H1 (cell line): ENCODE measurements at regions not wholly inside any gene's neighbourhood (a gene's known extent, or its start where the extent isn't known, plus 50 kb on each side); places are given as distances from the start of the nearest gene placed in this dataset.

ENCODE experiments used
- CTCF ChIA-PET: fragments of 300-600 bp; sonication (Branson Sonifier 250); formaldehyde crosslinking; loops from one replicate; lab custom pipeline; 2021; ENCODE audit not compliant: partially characterized antibody; lab: Charles Lee
- POLR2A ChIA-PET: fragments of 300-600 bp; sonication (Branson Sonifier 250); formaldehyde crosslinking; loops from one replicate; lab custom pipeline; 2021; ENCODE audit warnings: inconsistent platforms; ENCODE audit not compliant: partially characterized antibody; lab: Charles Lee
- DNase-seq, 2 experiments: peaks; one replicate each; pipeline versions ENCODE4 v3.0.0 to v3.0.0-alpha.2; 2010 to 2022; ENCODE audit warnings: low spot score in 2 of 2, low read depth in 1 of 2, mixed read lengths in 1 of 2
- FAIRE-seq: peaks from 2 replicates; lab custom pipeline; 2011; peaks lifted over from hg19 to GRCh38; lab: Jason Lieb, UNC
- H2AFZ ChIP-seq: 2 replicates; pipeline ENCODE4 v1.8.1; 2012; ENCODE audit warnings: low read length, inconsistent platforms
- H2AK5ac ChIP-seq: 2 replicates; pipeline ENCODE4 v1.6.1; 2013; ENCODE audit warnings: low read depth, low read length
- H2BK120ac ChIP-seq: replicated peaks from 2 replicates; pipeline ENCODE3; 2013; ENCODE audit warnings: low read depth, low read length, inconsistent platforms
- H2BK12ac ChIP-seq: 2 replicates; pipeline ENCODE4 v1.6.1; 2013; ENCODE audit warnings: low read depth, low read length
- H2BK15ac ChIP-seq: 2 replicates; pipeline ENCODE4 v1.6.1; 2013; ENCODE audit warnings: low read length
- H2BK20ac ChIP-seq: 2 replicates; pipeline ENCODE4 v1.6.1; 2013; ENCODE audit warnings: low read length
- H2BK5ac ChIP-seq: 2 replicates; pipeline ENCODE4 v1.6.1; 2013; ENCODE audit warnings: low read depth, low read length
- H3K14ac ChIP-seq: 2 replicates; pipeline ENCODE4 v1.6.1; 2013; ENCODE audit warnings: inconsistent platforms; ENCODE audit not compliant: insufficient read length
- H3K18ac ChIP-seq: 2 replicates; pipeline ENCODE4 v1.6.1; 2013; ENCODE audit warnings: low read length; ENCODE audit errors: extremely low read depth
- H3K23ac ChIP-seq: 2 replicates; pipeline ENCODE4 v1.6.1; 2013; ENCODE audit warnings: inconsistent platforms; ENCODE audit not compliant: insufficient read length
- H3K23me2 ChIP-seq: 2 replicates; pipeline ENCODE4 v1.6.1; 2013; ENCODE audit warnings: low read depth, low read length
- H3K27ac ChIP-seq: 2 replicates; pipeline ENCODE4 v1.6.1; 2011; ENCODE audit warnings: low read depth, low read length, inconsistent platforms
- H3K27me3 ChIP-seq, 4 experiments: replicated peaks in 1 of 4; 1 replicate in 1 of 4; 2 replicates in 3 of 4; pipeline versions ENCODE4 v1.6.1 to v1.8.1; 2011 to 2013; ENCODE audit warnings: low read length in 3 of 4, mild to moderate bottlenecking in 3 of 4, inconsistent platforms in 2 of 4, mixed read lengths in 2 of 4, moderate library complexity in 1 of 4; ENCODE audit not compliant: control insufficient read depth in 3 of 4, insufficient read depth in 3 of 4; ENCODE audit errors: extremely low read depth in 1 of 4
- H3K36me3 ChIP-seq, 4 experiments: 2 replicates each; pipeline versions ENCODE4 v1.6.1 to v1.8.1; 2011 to 2013; ENCODE audit warnings: mild to moderate bottlenecking in 4 of 4, low read length in 3 of 4, moderate library complexity in 2 of 4, control low read depth in 1 of 4, inconsistent platforms in 1 of 4; ENCODE audit not compliant: insufficient read depth in 4 of 4, control insufficient read depth in 2 of 4
- H3K4ac ChIP-seq: replicated peaks from 2 replicates; pipeline ENCODE3; 2013; ENCODE audit warnings: low read length, low read depth, mixed read lengths, inconsistent platforms; ENCODE audit not compliant: insufficient read length
- H3K4me1 ChIP-seq, 4 experiments: replicated peaks in 1 of 4; 1 replicate in 1 of 4; 2 replicates in 3 of 4; pipeline versions ENCODE4 v1.6.1 to v1.8.1; 2011 to 2013; ENCODE audit warnings: low read length in 3 of 4, inconsistent platforms in 2 of 4, mixed read lengths in 1 of 4; ENCODE audit not compliant: insufficient read depth in 4 of 4, control insufficient read depth in 3 of 4
- H3K4me2 ChIP-seq, 2 experiments: 2 replicates each; pipeline versions ENCODE4 v1.6.1 to v1.8.1; 2011 to 2013; ENCODE audit warnings: low read depth in 2 of 2, low read length in 2 of 2, control low read depth in 1 of 2, inconsistent platforms in 1 of 2, mild to moderate bottlenecking in 1 of 2; ENCODE audit not compliant: insufficient read depth in 1 of 2
- H3K4me3 ChIP-seq, 4 experiments: fragments of 200-600, 300-600 bp in 1 of 4; sonication (generic), shearing (Covaris generic), sonication (Bioruptor Twin) in 1 of 4; 2 replicates each; pipeline versions ENCODE4 v1.5.1 to v1.8.1; 2011 to 2016; ENCODE audit warnings: low read length in 4 of 4, low read depth in 3 of 4, control low read depth in 2 of 4, inconsistent platforms in 2 of 4, mild to moderate bottlenecking in 2 of 4, mixed read lengths in 1 of 4, moderate library complexity in 1 of 4; ENCODE audit not compliant: insufficient read depth in 2 of 4; ENCODE audit errors: extremely low read depth in 1 of 4
- H3K56ac ChIP-seq: replicated peaks from 2 replicates; pipeline ENCODE3; 2013; ENCODE audit warnings: low read depth, mild to moderate bottlenecking, mixed read lengths, low read length, inconsistent platforms; ENCODE audit not compliant: insufficient read length
- H3K79me1 ChIP-seq: 2 replicates; pipeline ENCODE4 v1.6.1; 2013; ENCODE audit warnings: low read depth, low read length, control low read depth
- H3K79me2 ChIP-seq, 2 experiments: 2 replicates each; pipeline versions ENCODE4 v1.6.1 to v1.8.1; 2012 to 2013; ENCODE audit warnings: low read length in 2 of 2, mild to moderate bottlenecking in 2 of 2, inconsistent platforms in 1 of 2; ENCODE audit not compliant: insufficient read depth in 2 of 2, control insufficient read depth in 1 of 2
- H3K9ac ChIP-seq, 4 experiments: replicated peaks in 1 of 4; 1 replicate in 1 of 4; 2 replicates in 3 of 4; pipeline versions ENCODE4 v1.6.1 to v1.8.1; 2011 to 2013; ENCODE audit warnings: low read depth in 3 of 4, low read length in 3 of 4, control low read depth in 2 of 4, mild to moderate bottlenecking in 2 of 4, moderate library complexity in 2 of 4, inconsistent platforms in 1 of 4; ENCODE audit errors: extremely low read depth in 1 of 4
- H3K9me3 ChIP-seq, 2 experiments: 2 replicates each; pipeline versions ENCODE4 v1.6.1 to v1.8.1; 2012 to 2013; ENCODE audit warnings: mild to moderate bottlenecking in 2 of 2, moderate library complexity in 2 of 2, control low read depth in 1 of 2, inconsistent platforms in 1 of 2, low read depth in 1 of 2, low read length in 1 of 2, mixed read lengths in 1 of 2; ENCODE audit not compliant: insufficient read depth in 2 of 2
- H4K20me1 ChIP-seq, 2 experiments: replicated peaks in 1 of 2; 2 replicates each; pipeline versions ENCODE3 to v1.8.1; 2011 to 2013; ENCODE audit warnings: inconsistent platforms in 2 of 2, low read length in 2 of 2, mild to moderate bottlenecking in 1 of 2; ENCODE audit not compliant: insufficient read depth in 2 of 2, control insufficient read depth in 1 of 2
- H4K5ac ChIP-seq: 2 replicates; pipeline ENCODE4 v1.6.1; 2013; ENCODE audit warnings: low read length, low read depth, mixed read lengths, inconsistent platforms; ENCODE audit not compliant: insufficient read length
- H4K8ac ChIP-seq: 2 replicates; pipeline ENCODE4 v1.8.0; 2013; ENCODE audit warnings: mild to moderate bottlenecking, moderate library complexity, low read length, inconsistent platforms; ENCODE audit not compliant: insufficient read depth; ENCODE audit errors: extremely low read depth
- H4K91ac ChIP-seq: replicated peaks from 2 replicates; pipeline ENCODE3; 2013; ENCODE audit warnings: low read length, mixed read lengths, inconsistent platforms; ENCODE audit not compliant: insufficient read length
- CBX5 ChIP-seq: fragments of 300-800, 300-1000 bp; sonication (generic); IDR thresholded peaks from 2 replicates; pipeline ENCODE4 v1.7.1; 2016; ENCODE audit warnings: antibody characterized with exemption, low read length, low read depth
- CTBP2 ChIP-seq: IDR thresholded peaks from 2 replicates; pipeline ENCODE4 v1.7.0; 2011; ENCODE audit warnings: borderline replicate concordance, mild to moderate bottlenecking, moderate library complexity, mixed read lengths, low read length; ENCODE audit not compliant: insufficient read depth, insufficient read length
- FOSL1 ChIP-seq: IDR thresholded peaks from 2 replicates; pipeline ENCODE4 v1.6.1; 2011; ENCODE audit warnings: mild to moderate bottlenecking, low read depth, low read length, moderate library complexity; ENCODE audit not compliant: insufficient read depth
- JUN ChIP-seq: IDR thresholded peaks from 2 replicates; pipeline ENCODE4 v1.6.1; 2011; ENCODE audit warnings: low read depth, mild to moderate bottlenecking, improper control_type of control experiment, low read length
- KDM4A ChIP-seq: IDR thresholded peaks from one replicate; pipeline ENCODE4 v1.7.1; 2012; ENCODE audit warnings: low read depth, mild to moderate bottlenecking, moderate library complexity, low read length, inconsistent platforms; ENCODE audit not compliant: severe bottlenecking
- PHF8 ChIP-seq: fragments of 200-600 bp; sonication (generic); conservative IDR thresholded peaks from 2 replicates; pipeline ENCODE4 v1.7.1; 2012; ENCODE audit warnings: low read depth, mild to moderate bottlenecking, inconsistent platforms, low read length, moderate library complexity
- POU5F1 ChIP-seq: IDR thresholded peaks from 2 replicates; pipeline ENCODE4 v1.6.1; 2011; ENCODE audit warnings: low read depth, mild to moderate bottlenecking, low read length, moderate library complexity
- RAD21 ChIP-seq, 2 experiments: IDR thresholded peaks in 1 of 2; conservative IDR thresholded peaks in 1 of 2; 2 replicates each; pipeline ENCODE4 v1.6.1; 2011; ENCODE audit warnings: low read depth in 2 of 2, low read length in 2 of 2, improper control_type of control experiment in 1 of 2, inconsistent platforms in 1 of 2, mild to moderate bottlenecking in 1 of 2, moderate library complexity in 1 of 2
- RBBP5 ChIP-seq: IDR thresholded peaks from 2 replicates; pipeline ENCODE4 v1.7.1; 2012; ENCODE audit warnings: low read depth, mild to moderate bottlenecking, inconsistent platforms, low read length, moderate library complexity, borderline replicate concordance
- RNF2 ChIP-seq: fragments of 200-900, 300-1000 bp; sonication (generic); IDR thresholded peaks from 2 replicates; pipeline ENCODE4 v1.7.1; 2016; ENCODE audit warnings: borderline replicate concordance, low read depth, mild to moderate bottlenecking, antibody characterized with exemption, low read length; ENCODE audit not compliant: poor library complexity, severe bottlenecking; ENCODE audit errors: missing control alignments
- TAF1 ChIP-seq: IDR thresholded peaks from 2 replicates; pipeline ENCODE4 v1.6.1; 2011; ENCODE audit warnings: mild to moderate bottlenecking, low read depth, low read length
- TAF7 ChIP-seq: optimal IDR thresholded peaks from 2 replicates; pipeline ENCODE3; 2011; ENCODE audit warnings: low read depth, mild to moderate bottlenecking, inconsistent platforms, low read length, moderate library complexity, borderline replicate concordance
- WGBS, 2 experiments: shearing (Covaris generic) in 1 of 2; methylation state at CpG; one replicate each; pipeline versions ENCODE4 v1.1.6 to v1.1.7; 2013 to 2015; ENCODE audit warnings: low lambda C conversion rate in 2 of 2, mixed read lengths in 2 of 2, inconsistent platforms in 1 of 2, low coverage in 1 of 2, missing lambda C conversion rate in 1 of 2; ENCODE audit not compliant: insufficient replicate concordance in 2 of 2, insufficient coverage in 1 of 2, insufficient read length in 1 of 2; ENCODE audit errors: extremely low coverage in 1 of 2, missing lambda C conversion rate in 1 of 2; 5-methylcytosine and 5-hydroxymethylcytosine counted together
- TF ChIP-seq, protein P1 (sequence below): IDR thresholded peaks from 2 replicates; pipeline ENCODE4 v1.6.1; 2012; ENCODE audit warnings: inconsistent platforms

DNA sequence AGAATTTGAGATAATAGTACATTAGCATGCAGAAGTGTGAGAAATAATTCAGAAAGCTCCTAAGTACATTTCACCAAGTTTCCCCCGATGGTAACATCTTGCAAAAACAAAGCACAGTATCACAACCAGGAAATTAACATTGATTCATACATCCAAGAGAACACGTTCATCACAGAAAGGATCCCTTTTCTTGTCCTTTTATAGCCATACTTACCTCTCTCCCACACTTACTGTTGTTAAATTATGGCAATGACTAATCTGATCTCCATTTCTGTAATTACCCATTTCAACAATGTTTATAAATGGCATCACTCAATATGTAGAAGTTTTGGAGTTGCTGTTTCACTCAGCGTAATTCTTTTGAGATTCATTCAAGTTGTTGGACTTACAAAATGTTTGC lies 1260.0 kb downstream of the CDH8 start:
- H2BK120ac ChIP-seq: no peak overlapping the region
- H3K9me3 ChIP-seq: peaks cover 2 to 6% of the 10 kb centered on the region in 2 experiments; a peak in 3 of 4 replicates
- H3K23ac ChIP-seq: no peak overlapping the region
- POLR2A ChIA-PET: no interaction called here
- H3K4me2 ChIP-seq: no peak overlapping the region
- WGBS, 2 experiments: 91% methylated on average over 3 of the region's 3 CpGs; no CpG with 5 or more reads in 1 of the 2 experiments
- no peak overlapping the region for H3K14ac ChIP-seq
- H3K4ac ChIP-seq: no peak overlapping the region
- no peaks in the 10 kb centered on the region for H4K20me1 ChIP-seq
- H3K27ac ChIP-seq: no peak overlapping the region
- H2BK20ac ChIP-seq: no peak overlapping the region
- H3K4me1 ChIP-seq: no peaks in the 10 kb centered on the region
- DNase-seq (no peak), FAIRE-seq (no peak)
- H4K91ac ChIP-seq: no peak overlapping the region
- H3K79me2 ChIP-seq: no peaks in the 10 kb centered on the region
- H2AK5ac ChIP-seq: no peak overlapping the region
- no peak overlapping the region for H3K56ac ChIP-seq
- no peaks in the 10 kb centered on the region for H3K23me2 ChIP-seq
- no peak overlapping the region for H3K9ac ChIP-seq
- H4K8ac ChIP-seq: no peak overlapping the region
- CTCF ChIA-PET: no interaction called here
- H3K18ac ChIP-seq: no peak overlapping the region
- H4K5ac ChIP-seq: no peak overlapping the region
- no peak overlapping the region for H2BK5ac ChIP-seq
- H2BK12ac ChIP-seq: no peak overlapping the region
- no peak overlapping the region for H2BK15ac ChIP-seq
- no peaks in the 10 kb centered on the region for H3K36me3 ChIP-seq
- no peaks in the 10 kb centered on the region for H3K27me3 ChIP-seq
- H3K79me1 ChIP-seq: no peaks in the 10 kb centered on the region
- no peak overlapping the region; the same call in 1 of the 2 replicates for H2AFZ ChIP-seq
- no peak overlapping the region for H3K4me3 ChIP-seq
- TF ChIP-seq CTBP2: no peak
- TF ChIP-seq TAF1: no peak
- TF ChIP-seq, protein P1, sequence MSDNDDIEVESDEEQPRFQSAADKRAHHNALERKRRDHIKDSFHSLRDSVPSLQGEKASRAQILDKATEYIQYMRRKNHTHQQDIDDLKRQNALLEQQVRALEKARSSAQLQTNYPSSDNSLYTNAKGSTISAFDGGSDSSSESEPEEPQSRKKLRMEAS: no peak
- no peak for TF ChIP-seq PHF8
- TF ChIP-seq RBBP5: no peak
- TF ChIP-seq POU5F1: no peak
- TF ChIP-seq FOSL1: no peak
- no peak for TF ChIP-seq RNF2
- no peak for TF ChIP-seq RAD21 (IDR thresholded peaks at IDR 0.05 in 1 of 2, conservative IDR thresholded peaks at IDR 0.05 in 1 of 2; ENCODE audit: low read depth in 2 of 2, low read length in 2 of 2)
- no peak for TF ChIP-seq KDM4A
- no peak for TF ChIP-seq CBX5
- no peak for TF ChIP-seq JUN
- TF ChIP-seq TAF7: no peak
